SU-DHL-6 (cell line): ENCODE measurements at regions not wholly inside any gene's neighbourhood (a gene's known extent, or its start where the extent isn't known, plus 50 kb on each side); places are given as distances from the start of the nearest gene placed in this dataset.
"Not testable (repeated sequence)": the region's sequence is repeated elsewhere in the genome, so short reads cannot be mapped to it uniquely, and the experiment has no call there.

Source experiments
- H2AFZ ChIP-seq: fragments of 200-600 bp; sonication (generic); 2 replicates; pipeline ENCODE4 v1.6.1; 2014; ENCODE audit warnings: low read depth, mild to moderate bottlenecking, moderate library complexity, mixed read lengths, antibody characterized with exemption, low read length; ENCODE audit not compliant: severe bottlenecking
- H3F3A ChIP-seq: fragments of 200-600 bp; shearing (Covaris generic); 2 replicates; pipeline ENCODE4 v1.6.0; 2016; ENCODE audit warnings: antibody characterized with exemption, mild to moderate bottlenecking; ENCODE audit not compliant: insufficient read depth
- H3K27ac ChIP-seq: fragments of 200-600 bp; sonication (generic); 2 replicates; pipeline ENCODE4 v1.5.1; 2016; ENCODE audit warnings: low read depth, mild to moderate bottlenecking, low read length, moderate library complexity, mixed read lengths
- H3K27me3 ChIP-seq: fragments of 200-600 bp; sonication (generic), shearing (Covaris generic); 2 replicates; pipeline ENCODE4 v1.6.0; 2014; ENCODE audit warnings: mild to moderate bottlenecking, low read length
- H3K36me3 ChIP-seq: fragments of 200-600 bp; sonication (generic); 2 replicates; pipeline ENCODE4 v1.6.1; 2014; ENCODE audit warnings: mild to moderate bottlenecking, low read length, mixed read lengths
- H3K4me2 ChIP-seq: fragments of 300-600, 200-600 bp; shearing (Covaris generic), sonication (generic); 2 replicates; pipeline ENCODE4 v1.6.0; 2014; ENCODE audit warnings: low read length, low read depth, mild to moderate bottlenecking; ENCODE audit not compliant: poor library complexity, severe bottlenecking
- H3K4me3 ChIP-seq: fragments of 200-600 bp; sonication (generic); 2 replicates; pipeline ENCODE4 v1.5.1; 2014; ENCODE audit warnings: antibody characterized with exemption, low read length, mild to moderate bottlenecking, mixed read lengths; ENCODE audit not compliant: insufficient read depth, poor library complexity, severe bottlenecking
- H3K79me2 ChIP-seq: fragments of 200-600 bp; sonication (generic); 2 replicates; pipeline ENCODE4 v1.6.1; 2014; ENCODE audit warnings: mild to moderate bottlenecking, low read length, moderate library complexity; ENCODE audit not compliant: insufficient read depth
- H3K9ac ChIP-seq: fragments of 200-600 bp; sonication (generic); 2 replicates; pipeline ENCODE4 v1.7.0; 2014; ENCODE audit warnings: mild to moderate bottlenecking, low read length
- H3K9me2 ChIP-seq: fragments of 200-600 bp; sonication (generic); replicated peaks from 2 replicates; pipeline ENCODE4 v1.6.1; 2014; ENCODE audit warnings: low read length; ENCODE audit not compliant: insufficient read depth
- H3K9me3 ChIP-seq: fragments of 200-600 bp; sonication (generic); 2 replicates; pipeline ENCODE4 v1.6.1; 2014; ENCODE audit warnings: low read length, mixed read lengths; ENCODE audit not compliant: insufficient read depth
- H4K20me1 ChIP-seq: fragments of 200-600 bp; sonication (generic); 2 replicates; pipeline ENCODE4 v1.6.1; 2014; ENCODE audit warnings: low read depth, mild to moderate bottlenecking, antibody characterized with exemption, low read length, moderate library complexity, mixed read lengths
- CTCF ChIP-seq: fragments of 200-600 bp; sonication (generic); IDR thresholded peaks from one replicate; pipeline ENCODE4 v1.5.1; 2017; ENCODE audit warnings: antibody characterized with exemption, mild to moderate bottlenecking, low read length, moderate library complexity; ENCODE audit not compliant: insufficient read depth, poor library complexity, severe bottlenecking
- EZH2phosphoT487 ChIP-seq: fragments of 200-600 bp; sonication (generic), shearing (Covaris generic); conservative IDR thresholded peaks from 2 replicates; pipeline ENCODE4 v1.6.1; 2018; ENCODE audit warnings: mild to moderate bottlenecking, antibody characterized with exemption, low read length, moderate library complexity, mixed read lengths

- H4K20me1 ChIP-seq: no peaks in the 10 kb centered on the region
- no peak overlapping the region for H3K27ac ChIP-seq
- H3K9me2 ChIP-seq: no peaks in the 10 kb centered on the region
- no peak overlapping the region for H2AFZ ChIP-seq
- H3K27me3 ChIP-seq: no peaks in the 10 kb centered on the region
- no peak overlapping the region for H3K4me2 ChIP-seq
- no peaks in the 10 kb centered on the region for H3K36me3 ChIP-seq
- H3F3A ChIP-seq: no peaks in the 10 kb centered on the region
- no peaks in the 10 kb centered on the region for H3K9me3 ChIP-seq
- H3K9ac ChIP-seq: no peak overlapping the region
- TF ChIP-seq CTCF: no peak
- no peak for TF ChIP-seq EZH2phosphoT487
- no peaks in the 10 kb centered on the region for H3K79me2 ChIP-seq
- no peak overlapping the region for H3K4me3 ChIP-seq
Observed at GRCh38 chr3:88301273-88301995, 151.7 kb downstream of the C3orf38 start.

GRCh38 chr3:88301996-88302393 is 152.2 kb downstream of the C3orf38 start:
- Histone ChIP-seq H3K36me3 (no peaks in the 10 kb centered on the region), H3K9ac (no peak overlapping the region), H3F3A (no peaks in the 10 kb centered on the region), H3K27ac (no peak overlapping the region), H3K9me2 (no peaks in the 10 kb centered on the region), H2AFZ (no peak overlapping the region), H4K20me1 (no peaks in the 10 kb centered on the region), H3K79me2 (no peaks in the 10 kb centered on the region), H3K9me3 (no peaks in the 10 kb centered on the region), H3K27me3 (no peaks in the 10 kb centered on the region), H3K4me3 (no peak overlapping the region), H3K4me2 (no peak overlapping the region)
- TF ChIP-seq CTCF (no peak), EZH2phosphoT487 (no peak)

- not testable (repeated sequence) for H3F3A ChIP-seq, H3K4me2 ChIP-seq
Observed at GRCh38 chr3:88303331-88303904, 153.7 kb downstream of the C3orf38 start.

GRCh38 chr3:88307666-88308065 is 157.9 kb downstream of the C3orf38 start:
- Histone ChIP-seq H3K9me2 (no peaks in the 10 kb centered on the region), H3K27me3 (no peaks in the 10 kb centered on the region), H3K36me3 (no peaks in the 10 kb centered on the region), H3K9me3 (no peaks in the 10 kb centered on the region), H2AFZ (no peak overlapping the region), H3K27ac (no peak overlapping the region), H3K4me3 (no peak overlapping the region), H4K20me1 (no peaks in the 10 kb centered on the region), H3K9ac (no peak overlapping the region), H3F3A (no peaks in the 10 kb centered on the region), H3K4me2 (no peak overlapping the region), H3K79me2 (no peaks in the 10 kb centered on the region)
- TF ChIP-seq CTCF (no peak), EZH2phosphoT487 (no peak)

More at GRCh38 chr3:88303331-88303904, 153.7 kb downstream of the C3orf38 start:
- not testable (repeated sequence) for H3K27ac ChIP-seq, H3K27me3 ChIP-seq, H2AFZ ChIP-seq, H3K9me3 ChIP-seq, H3K9ac ChIP-seq, H3K9me2 ChIP-seq, H4K20me1 ChIP-seq, H3K4me3 ChIP-seq, H3K79me2 ChIP-seq, H3K36me3 ChIP-seq
